Liver (tissue), 3 donors: ENCODE measurements at regions not wholly inside any gene's neighbourhood (a gene's known extent, or its start where the extent isn't known, plus 50 kb on each side); places are given as distances from the start of the nearest gene placed in this dataset.

Experiments
- GABPA ChIP-seq, 2 donors: IDR thresholded peaks in 1 of 2; conservative IDR thresholded peaks in 1 of 2; 2 replicates each; pipeline ENCODE4 v1.6.1; 2016; ENCODE audit warnings: antibody characterized with exemption in 2 of 2, mild to moderate bottlenecking in 1 of 2, moderate library complexity in 1 of 2
- MAX ChIP-seq: IDR thresholded peaks from 2 replicates; pipeline ENCODE4 v1.6.1; 2016; ENCODE audit warnings: antibody characterized with exemption
- NR2F2 ChIP-seq: IDR thresholded peaks from 2 replicates; pipeline ENCODE4 v1.6.1; 2016; ENCODE audit warnings: antibody characterized with exemption
- REST ChIP-seq: IDR thresholded peaks from 2 replicates; pipeline ENCODE4 v1.6.1; 2016; ENCODE audit warnings: antibody characterized with exemption, mild to moderate bottlenecking
- RXRA ChIP-seq, 2 donors: IDR thresholded peaks; 2 replicates each; pipeline ENCODE4 v1.6.1; 2017 to 2018; ENCODE audit warnings: antibody characterized with exemption in 2 of 2, mild to moderate bottlenecking in 1 of 2
- TF ChIP-seq, protein P1 (sequence below): fragments of 150-350 bp; IDR thresholded peaks from 2 replicates; pipeline ENCODE4 v1.5.1; 2017; ENCODE audit warnings: improper control_type of control experiment, low read depth, low read length; ENCODE audit not compliant: missing input control
- TF ChIP-seq, protein P2 (sequence below): IDR thresholded peaks from 2 replicates; pipeline ENCODE4 v1.6.1; 2016; ENCODE audit warnings: antibody characterized with exemption
- donor health status: healthy.
- donor health status: healthy.

GRCh38 chr4:10178763-10179162 is 62.2 kb upstream of the WDR1 start:
- TF ChIP-seq MAX (no peak), NR2F2 (no peak), GABPA (IDR thresholded peaks at IDR 0.05 in 1 of 2, conservative IDR thresholded peaks at IDR 0.05 in 1 of 2) (no peak), RXRA (IDR thresholded peaks at IDR 0.05) (no peak), REST (no peak)
- TF ChIP-seq, protein P1, sequence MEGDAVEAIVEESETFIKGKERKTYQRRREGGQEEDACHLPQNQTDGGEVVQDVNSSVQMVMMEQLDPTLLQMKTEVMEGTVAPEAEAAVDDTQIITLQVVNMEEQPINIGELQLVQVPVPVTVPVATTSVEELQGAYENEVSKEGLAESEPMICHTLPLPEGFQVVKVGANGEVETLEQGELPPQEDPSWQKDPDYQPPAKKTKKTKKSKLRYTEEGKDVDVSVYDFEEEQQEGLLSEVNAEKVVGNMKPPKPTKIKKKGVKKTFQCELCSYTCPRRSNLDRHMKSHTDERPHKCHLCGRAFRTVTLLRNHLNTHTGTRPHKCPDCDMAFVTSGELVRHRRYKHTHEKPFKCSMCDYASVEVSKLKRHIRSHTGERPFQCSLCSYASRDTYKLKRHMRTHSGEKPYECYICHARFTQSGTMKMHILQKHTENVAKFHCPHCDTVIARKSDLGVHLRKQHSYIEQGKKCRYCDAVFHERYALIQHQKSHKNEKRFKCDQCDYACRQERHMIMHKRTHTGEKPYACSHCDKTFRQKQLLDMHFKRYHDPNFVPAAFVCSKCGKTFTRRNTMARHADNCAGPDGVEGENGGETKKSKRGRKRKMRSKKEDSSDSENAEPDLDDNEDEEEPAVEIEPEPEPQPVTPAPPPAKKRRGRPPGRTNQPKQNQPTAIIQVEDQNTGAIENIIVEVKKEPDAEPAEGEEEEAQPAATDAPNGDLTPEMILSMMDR, result no peak
- TF ChIP-seq, protein P2, sequence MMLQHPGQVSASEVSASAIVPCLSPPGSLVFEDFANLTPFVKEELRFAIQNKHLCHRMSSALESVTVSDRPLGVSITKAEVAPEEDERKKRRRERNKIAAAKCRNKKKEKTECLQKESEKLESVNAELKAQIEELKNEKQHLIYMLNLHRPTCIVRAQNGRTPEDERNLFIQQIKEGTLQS, result no peak
